ENCODE measurements at regions not wholly inside any gene's neighbourhood (a gene's known extent, or its start where the extent isn't known, plus 50 kb on each side); places are given as distances from the start of the nearest gene placed in this dataset.

GRCh38 chr11:8794126-8794525, 111.5 kb downstream of the RPL27A start:
- no peak for TF ChIP-seq CTCF (IDR thresholded peaks at IDR 0.05; ENCODE audit: insufficient read depth, low read length)
- H3K4me3 ChIP-seq (ENCODE audit: low read depth, low read length): no peak overlapping the region
- no peak for DNase-seq (ENCODE audit: low read depth)

- TF ChIP-seq CTCF (IDR thresholded peaks at IDR 0.05; ENCODE audit: insufficient read depth, low read length): peak; percentile 6
- no peak for DNase-seq (ENCODE audit: low read depth)
- H3K4me3 ChIP-seq (ENCODE audit: low read depth, low read length): no peak overlapping the region
These were observed 112.1 kb downstream of the RPL27A start for GRCh38 chr11:8794677-8795103.

GRCh38 chr11:8796941-8797340, 114.0 kb upstream of the AKIP1 start:
- no peak overlapping the region for H3K4me3 ChIP-seq (ENCODE audit: low read depth, low read length)

DNA sequence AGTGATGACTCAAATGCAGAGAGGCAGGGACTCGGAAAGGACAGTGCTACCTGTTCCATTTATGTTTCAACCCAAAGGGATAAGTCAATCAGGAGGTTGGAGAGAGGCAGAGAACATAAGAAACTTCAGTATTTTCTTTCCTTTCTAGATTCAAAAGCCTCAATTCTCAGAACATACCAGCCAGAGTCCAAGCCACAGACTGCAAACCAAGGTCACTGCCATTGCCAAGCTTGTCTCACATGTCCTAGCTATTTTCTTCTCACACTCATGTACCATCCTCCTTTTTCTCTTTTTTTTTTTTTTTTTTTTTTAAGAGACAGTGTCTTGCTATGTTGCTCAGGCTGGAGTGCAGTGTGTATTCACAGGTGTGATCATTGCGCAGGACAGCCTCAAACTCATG, 111.7 kb upstream of the AKIP1 start:
- H3K4me3 ChIP-seq (ENCODE audit: low read depth, low read length): no peak overlapping the region
- TF ChIP-seq CTCF (IDR thresholded peaks at IDR 0.05; ENCODE audit: insufficient read depth, low read length): no peak
- DNase-seq (ENCODE audit: low read depth): no peak

More at GRCh38 chr11:8796941-8797340, 114.0 kb upstream of the AKIP1 start:
- no peak for TF ChIP-seq CTCF (IDR thresholded peaks at IDR 0.05; ENCODE audit: insufficient read depth, low read length)
- no peak for DNase-seq (ENCODE audit: low read depth)

- TF ChIP-seq CTCF (IDR thresholded peaks at IDR 0.05; ENCODE audit: insufficient read depth, low read length): no peak
- H3K4me3 ChIP-seq (ENCODE audit: low read depth, low read length): no peak overlapping the region
- peak; percentile 66 for DNase-seq (ENCODE audit: low read depth)
These were observed 110.4 kb upstream of the AKIP1 start for GRCh38 chr11:8800520-8801110.

DNA sequence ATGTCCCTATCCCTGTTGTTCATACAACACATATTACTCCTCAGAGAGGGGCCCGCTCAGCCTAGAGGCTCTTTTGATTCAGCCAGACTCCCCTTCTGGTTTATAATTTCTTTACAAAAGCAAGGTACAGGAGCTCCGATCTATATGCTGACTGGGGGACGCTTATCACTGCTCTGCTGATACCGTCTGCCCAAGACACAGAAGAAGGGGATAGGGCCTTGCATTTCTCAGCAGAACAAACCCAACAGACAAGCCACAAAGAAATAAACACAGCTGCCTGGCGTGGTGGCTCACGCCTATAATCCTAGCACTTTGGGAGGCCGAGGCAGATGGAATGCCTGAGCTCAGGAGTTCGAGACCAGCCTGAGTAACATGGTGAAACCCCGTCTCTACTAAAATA, 109.9 kb upstream of the AKIP1 start:
- no peak for DNase-seq (ENCODE audit: low read depth)
- no peak overlapping the region for H3K4me3 ChIP-seq (ENCODE audit: low read depth, low read length)
- no peak for TF ChIP-seq CTCF (IDR thresholded peaks at IDR 0.05; ENCODE audit: insufficient read depth, low read length)

GRCh38 chr11:8802251-8802650, 108.7 kb upstream of the AKIP1 start:
- no peak overlapping the region for H3K4me3 ChIP-seq (ENCODE audit: low read depth, low read length)
- DNase-seq (ENCODE audit: low read depth): no peak
- no peak for TF ChIP-seq CTCF (IDR thresholded peaks at IDR 0.05; ENCODE audit: insufficient read depth, low read length)
